ENCODE measurements at regions not wholly inside any gene's neighbourhood (a gene's known extent, or its start where the extent isn't known, plus 50 kb on each side); places are given as distances from the start of the nearest gene placed in this dataset.
"Not testable (repeated sequence)": the region's sequence is repeated elsewhere in the genome, so short reads cannot be mapped to it uniquely, and the experiment has no call there.

- H3K79me2 ChIP-seq (ENCODE audit: insufficient read depth, low read depth) = peaks cover 60% of the 10 kb centered on the region
- H3K27ac ChIP-seq; H4K20me1 ChIP-seq (ENCODE audit: insufficient read depth); H3K4me3 ChIP-seq (IDR thresholded peaks at IDR 0.05; ENCODE audit: insufficient read depth, low read depth, low read length); H2AFZ ChIP-seq (ENCODE audit: low read depth); H3K4me2 ChIP-seq; H3K36me3 ChIP-seq (ENCODE audit: insufficient read depth); H3K27me3 ChIP-seq (ENCODE audit: insufficient read depth, low read depth); H3K4me1 ChIP-seq (ENCODE audit: low read depth, poor library complexity, severe bottlenecking); H3K9ac ChIP-seq: not testable (repeated sequence)
Measured at GRCh38 chr9:94387338-94388010, 59.0 kb upstream of the NUTM2F start.

DNA sequence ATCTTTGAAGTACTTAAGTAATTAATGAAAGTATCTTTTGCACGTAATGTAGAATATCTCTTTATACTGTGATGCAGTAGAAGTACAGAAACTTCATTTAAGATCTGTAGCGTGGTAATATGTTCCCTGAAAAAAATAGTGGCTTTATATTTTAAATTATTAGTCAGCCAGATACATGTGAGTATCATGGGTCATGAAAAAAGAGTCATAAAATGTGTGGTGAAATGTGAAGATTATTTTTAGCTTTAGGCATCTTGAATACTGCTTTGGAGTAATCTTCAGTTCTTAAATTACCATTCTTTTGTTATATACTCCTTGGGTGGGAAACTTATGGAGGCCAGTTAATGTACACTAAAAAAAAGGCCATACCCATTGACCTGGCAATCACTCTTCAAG lies 59.6 kb upstream of the NUTM2F start:
- peaks cover 57% of the 10 kb centered on the region for H3K79me2 ChIP-seq (ENCODE audit: insufficient read depth, low read depth)
- not testable (repeated sequence) for H3K4me2 ChIP-seq; H3K9ac ChIP-seq; H4K20me1 ChIP-seq (ENCODE audit: insufficient read depth); H3K36me3 ChIP-seq (ENCODE audit: insufficient read depth); H3K4me1 ChIP-seq (ENCODE audit: low read depth, poor library complexity, severe bottlenecking); H2AFZ ChIP-seq (ENCODE audit: low read depth); H3K27me3 ChIP-seq (ENCODE audit: insufficient read depth, low read depth); H3K27ac ChIP-seq; H3K4me3 ChIP-seq (IDR thresholded peaks at IDR 0.05; ENCODE audit: insufficient read depth, low read depth, low read length)

DNA sequence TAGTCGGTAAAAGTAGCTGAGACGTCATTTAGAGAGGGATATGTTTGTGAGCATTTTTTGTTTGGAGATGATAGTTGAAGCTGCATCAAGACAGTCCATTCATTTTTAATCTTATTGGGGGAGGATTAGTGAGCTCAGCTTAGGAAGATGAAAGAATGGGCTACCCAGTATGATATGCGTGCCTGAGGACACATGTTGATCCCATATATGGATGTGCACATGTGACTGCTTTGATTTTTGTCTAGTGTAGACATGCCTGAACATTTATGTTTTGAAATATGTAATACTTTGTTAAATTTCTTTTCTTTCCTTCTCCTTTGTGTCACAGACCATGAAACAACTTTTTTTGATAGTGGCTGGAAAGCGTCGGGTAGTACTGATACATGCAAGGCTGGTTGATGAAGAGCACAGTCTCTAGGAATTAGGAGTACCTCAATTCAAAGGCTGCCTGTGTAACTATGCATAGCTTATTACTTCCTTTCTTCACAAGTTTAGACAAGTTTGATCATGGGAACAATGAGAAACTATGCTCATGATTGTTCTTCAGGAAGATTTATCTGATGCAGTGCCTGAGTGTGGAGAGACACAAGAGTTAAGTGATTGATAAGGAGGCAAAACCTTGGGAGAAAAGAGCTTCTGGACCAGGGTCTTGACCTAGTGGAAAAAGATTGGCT lies 62.1 kb upstream of the NUTM2F start:
- peaks cover 49% of the 10 kb centered on the region for H3K79me2 ChIP-seq (ENCODE audit: insufficient read depth, low read depth)
- not testable (repeated sequence) for H3K4me2 ChIP-seq

GRCh38 chr9:94392971-94393624 lies 64.7 kb upstream of the NUTM2F start:
- not testable (repeated sequence) for H3K27ac ChIP-seq; H3K27me3 ChIP-seq (ENCODE audit: insufficient read depth, low read depth); H3K4me3 ChIP-seq (IDR thresholded peaks at IDR 0.05; ENCODE audit: insufficient read depth, low read depth, low read length); H3K9ac ChIP-seq; H3K4me1 ChIP-seq (ENCODE audit: low read depth, poor library complexity, severe bottlenecking); H4K20me1 ChIP-seq (ENCODE audit: insufficient read depth); H2AFZ ChIP-seq (ENCODE audit: low read depth); H3K4me2 ChIP-seq; H3K36me3 ChIP-seq (ENCODE audit: insufficient read depth)
- peaks cover 38% of the 10 kb centered on the region for H3K79me2 ChIP-seq (ENCODE audit: insufficient read depth, low read depth)

More for the DNA sequence above, 62.1 kb upstream of the NUTM2F start:
- H2AFZ ChIP-seq (ENCODE audit: low read depth); H4K20me1 ChIP-seq (ENCODE audit: insufficient read depth); H3K9ac ChIP-seq; H3K4me3 ChIP-seq (IDR thresholded peaks at IDR 0.05; ENCODE audit: insufficient read depth, low read depth, low read length); H3K36me3 ChIP-seq (ENCODE audit: insufficient read depth); H3K27me3 ChIP-seq (ENCODE audit: insufficient read depth, low read depth); H3K27ac ChIP-seq; H3K4me1 ChIP-seq (ENCODE audit: low read depth, poor library complexity, severe bottlenecking): not testable (repeated sequence)

GRCh38 chr9:94397766-94398379 lies 69.4 kb upstream of the NUTM2F start:
- H2AFZ ChIP-seq (ENCODE audit: low read depth) = not testable (repeated sequence)

DNA sequence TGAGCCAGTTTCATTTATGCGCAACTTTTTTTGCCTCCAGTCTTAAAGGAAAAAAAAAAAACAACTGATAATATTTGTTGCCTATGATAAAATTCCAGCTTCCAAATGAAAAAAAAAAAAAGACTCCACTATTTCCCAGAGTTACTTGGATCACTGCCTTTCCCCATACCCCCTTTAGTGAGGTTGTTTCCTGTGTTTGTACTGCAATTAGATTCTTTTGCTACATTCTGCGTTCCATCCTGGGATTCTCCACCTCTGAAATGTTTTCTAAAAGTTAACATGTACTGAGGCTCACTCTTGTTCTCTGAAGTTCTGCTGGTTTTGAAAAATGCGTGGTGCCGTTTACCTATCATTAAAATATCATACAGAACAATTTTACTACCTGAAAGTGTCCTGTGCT lies 72.0 kb upstream of the NUTM2F start:
- not testable (repeated sequence) for H3K9ac ChIP-seq; H3K27me3 ChIP-seq (ENCODE audit: insufficient read depth, low read depth); H3K36me3 ChIP-seq (ENCODE audit: insufficient read depth); H3K27ac ChIP-seq; H3K4me1 ChIP-seq (ENCODE audit: low read depth, poor library complexity, severe bottlenecking); H3K4me3 ChIP-seq (IDR thresholded peaks at IDR 0.05; ENCODE audit: insufficient read depth, low read depth, low read length); H4K20me1 ChIP-seq (ENCODE audit: insufficient read depth); H3K4me2 ChIP-seq; H2AFZ ChIP-seq (ENCODE audit: low read depth)
- H3K79me2 ChIP-seq (ENCODE audit: insufficient read depth, low read depth) = peaks cover 48% of the 10 kb centered on the region

More at GRCh38 chr9:94397766-94398379, 69.4 kb upstream of the NUTM2F start:
- not testable (repeated sequence) for H3K9ac ChIP-seq; H3K36me3 ChIP-seq (ENCODE audit: insufficient read depth); H3K4me2 ChIP-seq; H3K27me3 ChIP-seq (ENCODE audit: insufficient read depth, low read depth); H3K27ac ChIP-seq; H3K4me3 ChIP-seq (IDR thresholded peaks at IDR 0.05; ENCODE audit: insufficient read depth, low read depth, low read length); H3K4me1 ChIP-seq (ENCODE audit: low read depth, poor library complexity, severe bottlenecking); H4K20me1 ChIP-seq (ENCODE audit: insufficient read depth)
- peaks cover 41% of the 10 kb centered on the region for H3K79me2 ChIP-seq (ENCODE audit: insufficient read depth, low read depth)

DNA sequence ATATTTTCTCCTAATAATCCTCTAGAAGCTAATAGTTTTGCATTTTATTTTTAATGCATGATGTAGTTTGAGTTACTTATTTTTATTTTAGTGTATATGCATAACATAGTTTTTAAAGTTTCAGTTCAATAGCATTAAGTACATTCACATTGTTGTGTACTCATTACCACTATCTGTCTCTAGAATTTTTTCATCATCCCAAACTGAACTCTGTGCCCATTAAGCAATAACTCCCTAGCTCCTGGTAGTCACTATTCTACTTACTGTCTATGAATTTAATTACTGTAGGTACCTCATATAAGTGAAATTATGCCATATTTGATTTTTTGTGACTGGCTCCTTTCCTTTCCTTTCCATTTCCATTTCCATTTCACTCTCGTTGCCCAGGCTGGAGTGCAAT lies 74.4 kb upstream of the NUTM2F start:
- not testable (repeated sequence) for H3K36me3 ChIP-seq (ENCODE audit: insufficient read depth); H3K4me3 ChIP-seq (IDR thresholded peaks at IDR 0.05; ENCODE audit: insufficient read depth, low read depth, low read length); H4K20me1 ChIP-seq (ENCODE audit: insufficient read depth); H3K9ac ChIP-seq; H3K4me1 ChIP-seq (ENCODE audit: low read depth, poor library complexity, severe bottlenecking); H3K27me3 ChIP-seq (ENCODE audit: insufficient read depth, low read depth); H2AFZ ChIP-seq (ENCODE audit: low read depth); H3K27ac ChIP-seq; H3K4me2 ChIP-seq
- peaks cover 41% of the 10 kb centered on the region; the same call in 1 of the 2 replicates for H3K79me2 ChIP-seq (ENCODE audit: insufficient read depth, low read depth)

- H2AFZ ChIP-seq (ENCODE audit: low read depth) = not testable (repeated sequence)
Measured at GRCh38 chr9:94403571-94403970, 75.1 kb upstream of the NUTM2F start.

GRCh38 chr9:94413665-94414064 lies 85.2 kb upstream of the NUTM2F start:
- H3K79me2 ChIP-seq (ENCODE audit: insufficient read depth, low read depth) = peaks cover 11% of the 10 kb centered on the region
- H3K4me1 ChIP-seq (ENCODE audit: low read depth, poor library complexity, severe bottlenecking); H3K27ac ChIP-seq; H2AFZ ChIP-seq (ENCODE audit: low read depth); H3K4me3 ChIP-seq (IDR thresholded peaks at IDR 0.05; ENCODE audit: insufficient read depth, low read depth, low read length); H3K4me2 ChIP-seq; H3K9ac ChIP-seq; H3K36me3 ChIP-seq (ENCODE audit: insufficient read depth); H3K27me3 ChIP-seq (ENCODE audit: insufficient read depth, low read depth); H4K20me1 ChIP-seq (ENCODE audit: insufficient read depth): not testable (repeated sequence)

More at GRCh38 chr9:94403571-94403970, 75.1 kb upstream of the NUTM2F start:
- not testable (repeated sequence) for H3K9ac ChIP-seq; H3K4me3 ChIP-seq (IDR thresholded peaks at IDR 0.05; ENCODE audit: insufficient read depth, low read depth, low read length); H4K20me1 ChIP-seq (ENCODE audit: insufficient read depth); H3K36me3 ChIP-seq (ENCODE audit: insufficient read depth); H3K4me1 ChIP-seq (ENCODE audit: low read depth, poor library complexity, severe bottlenecking); H3K27ac ChIP-seq; H3K27me3 ChIP-seq (ENCODE audit: insufficient read depth, low read depth); H3K4me2 ChIP-seq
- H3K79me2 ChIP-seq (ENCODE audit: insufficient read depth, low read depth) = peaks cover 47% of the 10 kb centered on the region

DNA sequence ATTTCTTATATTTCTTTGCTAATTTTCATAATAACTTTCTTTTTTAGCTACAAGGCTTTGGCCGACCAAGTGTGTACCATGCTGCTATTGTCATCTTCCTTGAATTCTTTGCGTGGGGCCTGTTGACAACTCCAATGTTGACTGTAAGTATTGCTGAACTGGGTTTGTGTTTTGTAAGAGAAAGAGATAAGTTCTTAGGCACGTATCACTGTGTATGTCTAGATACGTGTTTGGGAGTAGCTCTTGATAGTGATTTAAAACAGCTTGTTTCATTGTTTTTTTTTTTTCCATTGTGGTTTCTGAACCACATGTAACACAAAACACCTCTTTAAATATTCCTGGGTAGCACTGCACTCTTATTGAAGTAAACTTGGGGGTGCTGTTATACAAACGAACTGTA lies 86.7 kb upstream of the NUTM2F start:
- not testable (repeated sequence) for H3K4me2 ChIP-seq; H4K20me1 ChIP-seq (ENCODE audit: insufficient read depth); H3K4me1 ChIP-seq (ENCODE audit: low read depth, poor library complexity, severe bottlenecking); H3K36me3 ChIP-seq (ENCODE audit: insufficient read depth); H3K27me3 ChIP-seq (ENCODE audit: insufficient read depth, low read depth); H3K4me3 ChIP-seq (IDR thresholded peaks at IDR 0.05; ENCODE audit: insufficient read depth, low read depth, low read length); H2AFZ ChIP-seq (ENCODE audit: low read depth); H3K9ac ChIP-seq; H3K27ac ChIP-seq
- H3K79me2 ChIP-seq (ENCODE audit: insufficient read depth, low read depth) = peaks cover 11% of the 10 kb centered on the region
